ENCODE measurements at regions not wholly inside any gene's neighbourhood (a gene's known extent, or its start where the extent isn't known, plus 50 kb on each side); places are given as distances from the start of the nearest gene placed in this dataset.

DNA sequence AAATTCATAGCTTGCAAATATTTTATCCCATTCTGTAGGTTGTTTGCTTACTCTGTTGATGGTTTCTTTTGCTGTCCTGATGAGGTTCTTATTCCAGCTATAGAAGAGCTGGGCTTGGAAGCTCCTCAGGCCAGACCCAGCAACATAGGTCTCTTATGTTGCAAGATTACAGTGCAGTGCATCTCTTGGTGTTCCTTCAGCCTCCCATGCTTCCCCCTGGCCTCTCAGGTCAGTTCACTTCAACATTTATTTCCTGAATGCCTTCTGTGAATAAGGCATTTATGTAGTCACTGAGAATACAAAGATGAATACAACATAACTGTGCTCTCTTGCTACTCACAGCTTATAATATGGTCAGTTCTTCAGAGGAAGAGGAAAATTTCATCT lies 179.0 kb upstream of the SLC39A10 start:
- Histone ChIP-seq H3K27ac (ENCODE audit: low read depth in 1 of 2, low read length in 2 of 2) (no peak overlapping the region), H3K4me1 (ENCODE audit: control insufficient read depth in 1 of 2, insufficient read depth in 2 of 2, low read length in 2 of 2) (no peaks in the 10 kb centered on the region), H3K36me3 (ENCODE audit: control insufficient read depth in 1 of 2, insufficient read depth in 2 of 2, low read length in 1 of 2) (no peaks in the 10 kb centered on the region), H3K9me3 (ENCODE audit: control insufficient read depth, low read length) (no peaks in the 10 kb centered on the region), H3K27me3 (ENCODE audit: control insufficient read depth in 1 of 2, insufficient read depth in 2 of 2, low read length in 1 of 2) (no peaks in the 10 kb centered on the region), H3K4me3 (ENCODE audit: low read length in 2 of 2) (no peak overlapping the region)
- intact Hi-C loops (cut with DNase I), result no loop called here
- ATAC-seq (ENCODE audit: low FRiP score) (no peak), DNase-seq (no peak)

DNA sequence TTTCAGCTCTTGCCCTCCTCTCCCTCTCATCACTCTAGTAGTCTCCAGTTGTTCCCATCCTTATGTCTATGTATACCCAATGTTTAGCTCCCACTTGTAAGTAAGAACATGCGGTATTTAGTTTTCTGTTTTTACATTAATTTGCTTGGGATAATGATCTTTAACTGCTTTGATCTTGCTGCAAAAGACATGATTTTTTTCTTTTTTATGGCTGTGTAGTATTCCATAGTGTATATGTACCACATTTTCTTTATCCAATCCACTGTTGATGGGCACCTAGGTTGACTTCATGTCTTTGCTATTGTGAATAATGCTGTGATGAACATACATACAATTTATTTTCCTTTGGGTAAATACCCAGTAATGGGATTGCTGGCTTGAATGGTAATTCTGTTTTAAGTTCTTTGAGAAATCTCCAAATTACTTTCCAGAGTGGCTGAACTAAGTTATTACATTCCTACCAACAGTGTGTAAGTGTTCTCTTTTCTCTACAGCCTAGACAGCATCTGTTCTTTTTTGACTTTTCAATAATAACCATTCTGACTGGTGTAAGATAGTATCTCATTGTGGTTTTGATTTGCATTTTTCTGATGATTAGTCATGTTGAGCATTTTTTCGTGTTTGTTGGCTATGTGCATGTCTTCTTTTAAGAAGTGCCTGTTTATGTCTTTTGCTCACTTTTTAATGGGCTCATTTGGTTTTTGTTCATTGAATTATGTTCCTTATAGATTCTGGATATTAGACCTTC lies 179.6 kb upstream of the SLC39A10 start:
- ATAC-seq (ENCODE audit: low FRiP score), result no peak
- intact Hi-C loops (cut with DNase I), result no loop called here

DNA sequence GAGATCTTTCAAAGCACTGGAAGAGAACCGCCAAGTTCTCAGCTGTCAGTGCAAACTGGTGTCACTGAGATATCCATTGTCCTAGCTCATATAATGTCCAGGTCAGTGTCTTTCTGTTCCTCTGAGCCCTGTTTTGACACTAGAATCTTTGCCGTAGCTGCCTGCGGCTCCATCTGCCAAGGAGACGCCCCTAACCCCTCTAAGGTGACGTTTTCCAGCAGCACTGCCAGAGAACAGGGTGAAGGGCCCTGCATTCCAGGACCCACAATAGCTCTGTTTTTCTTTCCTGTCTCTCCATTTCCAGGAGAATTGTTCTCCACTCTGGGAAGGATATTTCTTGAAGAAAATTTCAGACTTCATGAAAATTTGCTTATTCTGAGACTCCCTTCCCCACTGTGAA lies 181.7 kb upstream of the SLC39A10 start:
- H3K27me3 ChIP-seq (ENCODE audit: control insufficient read depth in 1 of 2, insufficient read depth in 2 of 2, low read length in 1 of 2), result no peaks in the 10 kb centered on the region
- ATAC-seq (ENCODE audit: low FRiP score) (no peak), DNase-seq (no peak)
- no peaks in the 10 kb centered on the region for H3K4me1 ChIP-seq (ENCODE audit: control insufficient read depth in 1 of 2, insufficient read depth in 2 of 2, low read length in 2 of 2)
- H3K9me3 ChIP-seq (ENCODE audit: control insufficient read depth, low read length), result no peaks in the 10 kb centered on the region
- 31 to 33% methylated on average over 5 of the region's 5 CpGs for WGBS, 2 donors
- no peaks in the 10 kb centered on the region for H3K36me3 ChIP-seq (ENCODE audit: control insufficient read depth in 1 of 2, insufficient read depth in 2 of 2, low read length in 1 of 2)
- intact Hi-C loops (cut with DNase I), result no loop called here
- H3K27ac ChIP-seq (ENCODE audit: low read depth in 1 of 2, low read length in 2 of 2), result no peak overlapping the region
- no peak overlapping the region for H3K4me3 ChIP-seq (ENCODE audit: low read length in 2 of 2)

More for the DNA sequence above, 179.6 kb upstream of the SLC39A10 start:
- no peaks in the 10 kb centered on the region for H3K4me1 ChIP-seq (ENCODE audit: control insufficient read depth in 1 of 2, insufficient read depth in 2 of 2, low read length in 2 of 2)
- no peaks in the 10 kb centered on the region for H3K27me3 ChIP-seq (ENCODE audit: control insufficient read depth in 1 of 2, insufficient read depth in 2 of 2, low read length in 1 of 2)
- no peaks in the 10 kb centered on the region for H3K36me3 ChIP-seq (ENCODE audit: control insufficient read depth in 1 of 2, insufficient read depth in 2 of 2, low read length in 1 of 2)
- DNase-seq, result no peak
- 73 to 74% methylated on average over 2 of the region's 2 CpGs for WGBS, 2 donors
- H3K9me3 ChIP-seq (ENCODE audit: control insufficient read depth, low read length), result no peaks in the 10 kb centered on the region
- no peak overlapping the region for H3K4me3 ChIP-seq (ENCODE audit: low read length in 2 of 2)
- H3K27ac ChIP-seq (ENCODE audit: low read depth in 1 of 2, low read length in 2 of 2), result no peak overlapping the region

DNA sequence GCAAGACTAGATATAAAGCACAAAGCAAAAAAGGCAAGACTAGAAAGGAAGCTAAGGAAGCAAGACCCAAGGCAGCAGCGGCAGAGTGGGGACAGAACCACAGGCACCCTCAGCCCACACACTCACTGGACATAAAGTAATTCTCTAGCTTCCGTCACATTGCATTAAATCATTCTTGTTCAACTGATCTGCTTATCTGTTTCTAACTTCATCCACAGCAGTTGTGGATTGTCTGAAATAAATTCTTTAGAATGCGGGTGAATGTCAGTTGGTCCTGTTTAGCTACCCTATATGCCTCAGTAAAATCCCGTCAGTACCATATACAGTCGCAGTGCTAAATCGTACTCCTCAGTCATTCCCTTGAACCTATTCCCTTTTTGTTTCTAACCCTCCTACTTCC lies 183.2 kb upstream of the SLC39A10 start:
- H3K4me1 ChIP-seq (ENCODE audit: control insufficient read depth in 1 of 2, insufficient read depth in 2 of 2, low read length in 2 of 2), result no peaks in the 10 kb centered on the region
- H3K9me3 ChIP-seq (ENCODE audit: control insufficient read depth, low read length), result no peaks in the 10 kb centered on the region
- 79 to 83% methylated on average over 6 of the region's 6 CpGs for WGBS, 2 donors
- no peaks in the 10 kb centered on the region for H3K27me3 ChIP-seq (ENCODE audit: control insufficient read depth in 1 of 2, insufficient read depth in 2 of 2, low read length in 1 of 2)
- no peak overlapping the region for H3K27ac ChIP-seq (ENCODE audit: low read depth in 1 of 2, low read length in 2 of 2)
- intact Hi-C loops (cut with DNase I), result no loop called here
- ATAC-seq (ENCODE audit: low FRiP score), result no peak
- no peaks in the 10 kb centered on the region for H3K36me3 ChIP-seq (ENCODE audit: control insufficient read depth in 1 of 2, insufficient read depth in 2 of 2, low read length in 1 of 2)
- DNase-seq, result no peak
- H3K4me3 ChIP-seq (ENCODE audit: low read length in 2 of 2), result no peak overlapping the region

DNA sequence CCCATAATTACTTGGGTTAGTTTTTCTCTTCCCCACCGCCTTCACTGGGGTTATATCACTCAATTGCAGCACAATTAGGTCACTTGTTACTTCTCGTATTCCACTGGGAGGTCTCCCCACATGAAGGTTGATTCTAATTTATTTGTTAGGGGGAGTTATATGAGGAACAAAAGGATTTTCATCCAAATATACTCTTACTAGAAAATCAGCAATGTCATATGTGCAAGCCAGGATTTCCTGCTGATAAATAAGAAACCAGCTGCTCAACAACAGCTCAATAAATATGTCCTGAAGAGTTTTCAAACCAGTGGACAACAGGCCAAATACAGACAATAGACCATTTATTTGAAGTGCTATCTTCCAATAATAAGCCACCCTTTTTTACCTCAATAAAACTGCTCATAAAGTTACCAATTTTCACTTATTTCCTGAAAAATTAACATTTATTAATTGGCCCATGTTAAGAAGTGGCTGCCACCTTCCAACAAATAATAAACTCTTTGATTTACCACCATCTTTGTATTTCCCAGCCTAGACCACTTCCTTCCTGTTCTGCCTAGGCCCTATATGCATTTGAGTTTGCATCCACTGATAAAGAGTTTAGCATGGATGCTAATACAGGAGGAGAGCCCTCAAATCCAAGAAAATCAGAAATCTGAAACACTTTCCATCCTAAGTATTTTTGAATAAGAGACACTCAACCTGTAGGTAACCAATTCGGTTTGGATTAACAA lies 184.4 kb upstream of the SLC39A10 start:
- Histone ChIP-seq H3K4me1 (ENCODE audit: control insufficient read depth in 1 of 2, insufficient read depth in 2 of 2, low read length in 2 of 2) (no peaks in the 10 kb centered on the region), H3K36me3 (ENCODE audit: control insufficient read depth in 1 of 2, insufficient read depth in 2 of 2, low read length in 1 of 2) (no peaks in the 10 kb centered on the region), H3K27ac (ENCODE audit: low read depth in 1 of 2, low read length in 2 of 2) (no peak overlapping the region), H3K4me3 (ENCODE audit: low read length in 2 of 2) (no peak overlapping the region), H3K9me3 (ENCODE audit: control insufficient read depth, low read length) (no peaks in the 10 kb centered on the region), H3K27me3 (ENCODE audit: control insufficient read depth in 1 of 2, insufficient read depth in 2 of 2, low read length in 1 of 2) (no peaks in the 10 kb centered on the region)
- ATAC-seq (ENCODE audit: low FRiP score) (no peak), DNase-seq (no peak)
- WGBS, 2 donors, result 84 to 85% methylated on average over 3 of the region's 3 CpGs
- intact Hi-C loops (cut with DNase I), result no loop called here

DNA sequence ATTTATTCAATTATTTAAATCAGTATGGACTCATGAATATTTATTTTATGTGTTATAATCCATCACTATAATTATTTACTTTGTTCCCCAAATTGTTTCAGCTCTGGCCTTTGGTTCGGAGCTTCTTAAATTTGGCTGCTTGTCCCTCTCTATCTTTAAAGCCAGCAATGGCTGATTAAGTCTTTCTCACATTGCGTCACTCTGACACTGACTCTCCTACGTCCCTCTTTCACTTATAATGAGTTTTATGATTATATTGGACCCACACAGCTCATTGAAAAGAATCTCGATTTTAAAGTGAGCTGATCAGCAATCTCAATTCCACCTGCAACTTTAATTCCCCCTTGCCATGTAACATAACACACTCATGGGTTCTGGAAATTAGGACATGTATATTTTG lies 185.2 kb upstream of the SLC39A10 start:
- DNase-seq (no peak), ATAC-seq (ENCODE audit: low FRiP score) (no peak)
- Histone ChIP-seq H3K27me3 (ENCODE audit: control insufficient read depth in 1 of 2, insufficient read depth in 2 of 2, low read length in 1 of 2) (no peaks in the 10 kb centered on the region), H3K9me3 (ENCODE audit: control insufficient read depth, low read length) (no peaks in the 10 kb centered on the region), H3K4me3 (ENCODE audit: low read length in 2 of 2) (no peak overlapping the region), H3K4me1 (ENCODE audit: control insufficient read depth in 1 of 2, insufficient read depth in 2 of 2, low read length in 2 of 2) (no peaks in the 10 kb centered on the region), H3K36me3 (ENCODE audit: control insufficient read depth in 1 of 2, insufficient read depth in 2 of 2, low read length in 1 of 2) (no peaks in the 10 kb centered on the region), H3K27ac (ENCODE audit: low read depth in 1 of 2, low read length in 2 of 2) (no peak overlapping the region)
- intact Hi-C loops (cut with DNase I), result no loop called here
- 84 to 85% methylated on average over 4 of the region's 4 CpGs for WGBS, 2 donors

DNA sequence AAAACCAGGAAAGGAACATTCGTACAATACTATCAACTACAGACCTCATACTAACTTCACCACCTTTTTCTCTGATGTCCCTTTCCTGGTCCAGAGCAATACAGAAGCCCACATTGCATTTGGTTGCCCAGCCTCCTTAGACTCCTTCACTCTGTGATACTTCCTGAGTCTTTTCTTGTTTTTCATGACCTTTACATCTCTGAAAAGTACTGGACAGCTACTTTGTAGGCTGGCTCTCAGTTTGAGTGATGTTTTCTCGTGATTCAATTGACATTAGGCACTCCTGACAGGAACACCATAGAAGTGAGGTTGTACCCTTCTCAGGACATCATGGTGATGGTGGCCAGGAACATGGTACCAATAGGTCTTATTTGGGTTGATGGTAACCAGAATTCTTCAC lies 185.9 kb upstream of the SLC39A10 start:
- ATAC-seq (ENCODE audit: low FRiP score) (no peak), DNase-seq (no peak)
- Histone ChIP-seq H3K27me3 (ENCODE audit: control insufficient read depth in 1 of 2, insufficient read depth in 2 of 2, low read length in 1 of 2) (no peaks in the 10 kb centered on the region), H3K36me3 (ENCODE audit: control insufficient read depth in 1 of 2, insufficient read depth in 2 of 2, low read length in 1 of 2) (no peaks in the 10 kb centered on the region), H3K4me3 (ENCODE audit: low read length in 2 of 2) (no peak overlapping the region), H3K27ac (ENCODE audit: low read depth in 1 of 2, low read length in 2 of 2) (no peak overlapping the region), H3K4me1 (ENCODE audit: control insufficient read depth in 1 of 2, insufficient read depth in 2 of 2, low read length in 2 of 2) (no peaks in the 10 kb centered on the region), H3K9me3 (ENCODE audit: control insufficient read depth, low read length) (no peaks in the 10 kb centered on the region)
- 68 to 73% methylated on average over 2 of the region's 2 CpGs for WGBS, 2 donors
- intact Hi-C loops (cut with DNase I), result no loop called here

DNA sequence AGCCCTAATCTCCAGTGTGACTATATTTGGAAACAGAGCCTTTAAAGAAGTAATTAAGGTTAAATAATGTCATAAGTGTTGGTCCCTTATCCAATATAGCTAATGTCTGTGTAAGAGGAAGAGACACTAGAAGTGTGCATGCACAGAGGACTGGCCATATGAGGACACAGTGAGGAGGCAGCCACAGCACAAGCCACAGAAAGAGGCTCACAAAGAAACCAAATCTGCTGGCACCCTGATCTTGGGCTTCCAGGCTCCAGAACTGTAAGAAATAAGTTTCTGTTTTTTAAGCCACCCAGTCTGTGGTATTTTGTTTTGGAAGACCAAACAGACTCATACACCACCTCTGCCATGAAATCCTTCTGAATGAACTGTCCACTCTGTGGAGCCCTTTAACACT lies 186.4 kb upstream of the SLC39A10 start:
- intact Hi-C loops (cut with DNase I), result no loop called here

DNA sequence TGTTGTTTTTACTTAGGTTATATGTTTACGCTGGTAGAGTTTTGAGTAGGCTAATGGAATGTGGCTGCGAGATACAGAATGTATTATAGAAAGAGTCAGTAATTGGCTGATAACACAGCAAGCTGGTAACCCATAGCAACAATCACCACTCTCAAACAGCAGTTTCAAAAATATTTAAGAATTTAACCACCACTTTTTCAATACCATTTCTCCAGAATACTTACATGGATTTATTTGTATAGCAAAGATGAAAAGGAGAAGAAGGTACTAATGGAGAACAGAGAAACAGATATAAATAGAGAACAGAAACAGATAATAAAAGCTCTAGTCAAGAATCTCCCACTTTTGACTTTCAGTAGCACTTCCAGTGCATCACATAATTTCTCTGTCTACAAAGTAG lies 188.3 kb upstream of the SLC39A10 start:
- no peak for ATAC-seq (ENCODE audit: low FRiP score)
- Histone ChIP-seq H3K27me3 (ENCODE audit: control insufficient read depth in 1 of 2, insufficient read depth in 2 of 2, low read length in 1 of 2) (no peaks in the 10 kb centered on the region), H3K36me3 (ENCODE audit: control insufficient read depth in 1 of 2, insufficient read depth in 2 of 2, low read length in 1 of 2) (no peaks in the 10 kb centered on the region), H3K4me1 (ENCODE audit: control insufficient read depth in 1 of 2, insufficient read depth in 2 of 2, low read length in 2 of 2) (no peaks in the 10 kb centered on the region), H3K27ac (ENCODE audit: low read depth in 1 of 2, low read length in 2 of 2) (no peak overlapping the region), H3K9me3 (ENCODE audit: control insufficient read depth, low read length) (no peaks in the 10 kb centered on the region), H3K4me3 (ENCODE audit: low read length in 2 of 2) (no peak overlapping the region)
- 13 to 23% methylated on average over 2 of the region's 2 CpGs for WGBS, 2 donors
- intact Hi-C loops (cut with DNase I), result no loop called here
- no peak for DNase-seq

More for the DNA sequence above, 186.4 kb upstream of the SLC39A10 start:
- H3K27ac ChIP-seq (ENCODE audit: low read depth in 1 of 2, low read length in 2 of 2), result no peak overlapping the region
- H3K9me3 ChIP-seq (ENCODE audit: control insufficient read depth, low read length), result no peaks in the 10 kb centered on the region
- DNase-seq, result no peak
- H3K4me1 ChIP-seq (ENCODE audit: control insufficient read depth in 1 of 2, insufficient read depth in 2 of 2, low read length in 2 of 2), result no peaks in the 10 kb centered on the region
- no peaks in the 10 kb centered on the region for H3K27me3 ChIP-seq (ENCODE audit: control insufficient read depth in 1 of 2, insufficient read depth in 2 of 2, low read length in 1 of 2)
- H3K36me3 ChIP-seq (ENCODE audit: control insufficient read depth in 1 of 2, insufficient read depth in 2 of 2, low read length in 1 of 2), result no peaks in the 10 kb centered on the region
- ATAC-seq (ENCODE audit: low FRiP score), result no peak
- no peak overlapping the region for H3K4me3 ChIP-seq (ENCODE audit: low read length in 2 of 2)

Data from aorta (tissue), 5 donors.